Stimulated activated CD4-positive, alpha-beta T cell treated with anti-CD3 and anti-CD28 coated beads, TNF-alpha, amount 100 ng/mL, for 1 hour (primary cell): ENCODE measurements at regions not wholly inside any gene's neighbourhood (a gene's known extent, or its start where the extent isn't known, plus 50 kb on each side); places are given as distances from the start of the nearest gene placed in this dataset.

ENCODE experiments used
- DNase-seq, 3 donors: peaks; one replicate each; pipeline ENCODE4 v3.0.0-alpha.2; 2020; ENCODE audit warnings: low read depth in 3 of 3, low spot score in 1 of 3

DNA sequence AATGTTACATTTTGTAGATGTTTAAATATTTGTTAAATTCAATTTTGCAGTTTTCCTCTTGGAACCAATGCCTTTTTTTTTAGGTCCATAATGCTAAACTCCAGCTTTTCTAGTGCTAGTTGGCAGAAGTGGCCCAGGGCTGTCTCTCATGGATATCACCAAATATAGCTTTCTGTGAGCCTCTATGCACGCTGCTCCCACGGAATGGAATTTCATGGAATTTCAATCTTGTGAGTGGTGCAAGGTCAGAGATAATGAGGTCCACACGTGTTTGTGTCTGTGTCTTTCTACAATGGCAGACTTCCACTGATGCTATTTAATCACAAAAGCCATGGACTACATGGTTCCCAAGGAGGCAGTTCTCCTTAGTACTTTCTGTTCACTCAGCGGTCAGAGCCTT, 191.5 kb upstream of the PARD3B start:
- no peak for DNase-seq

GRCh38 chr2:204354442-204354856, 190.8 kb upstream of the PARD3B start:
- DNase-seq: no peak

- no peak for DNase-seq
These were observed 189.6 kb upstream of the PARD3B start for GRCh38 chr2:204355688-204356087.

GRCh38 chr2:204356151-204356641, 189.1 kb upstream of the PARD3B start:
- DNase-seq: no peak

DNA sequence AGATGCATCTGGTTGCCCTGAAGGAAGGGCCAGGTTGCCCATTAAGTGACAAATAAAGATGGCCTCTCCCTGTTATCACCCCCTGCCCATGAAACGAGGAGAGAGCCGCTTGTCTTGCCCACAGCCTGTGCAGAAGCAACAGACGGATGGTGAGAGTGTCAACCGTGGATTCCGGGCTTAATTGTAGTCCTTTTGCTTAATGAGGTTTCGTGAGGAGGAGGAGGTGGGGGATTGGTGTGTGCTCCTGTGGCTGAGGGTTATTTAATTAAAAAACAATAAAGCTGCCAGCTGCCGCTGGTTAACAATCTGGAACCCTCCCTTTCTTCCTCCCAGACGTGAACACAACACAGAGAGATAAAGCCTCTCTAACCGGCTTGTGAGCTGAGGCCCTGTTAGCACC, 188.0 kb upstream of the PARD3B start:
- no peak for DNase-seq

GRCh38 chr2:204359076-204359475, 186.2 kb upstream of the PARD3B start:
- DNase-seq: no peak

- no peak for DNase-seq
These were observed 184.9 kb upstream of the PARD3B start for GRCh38 chr2:204360218-204361007.

DNA sequence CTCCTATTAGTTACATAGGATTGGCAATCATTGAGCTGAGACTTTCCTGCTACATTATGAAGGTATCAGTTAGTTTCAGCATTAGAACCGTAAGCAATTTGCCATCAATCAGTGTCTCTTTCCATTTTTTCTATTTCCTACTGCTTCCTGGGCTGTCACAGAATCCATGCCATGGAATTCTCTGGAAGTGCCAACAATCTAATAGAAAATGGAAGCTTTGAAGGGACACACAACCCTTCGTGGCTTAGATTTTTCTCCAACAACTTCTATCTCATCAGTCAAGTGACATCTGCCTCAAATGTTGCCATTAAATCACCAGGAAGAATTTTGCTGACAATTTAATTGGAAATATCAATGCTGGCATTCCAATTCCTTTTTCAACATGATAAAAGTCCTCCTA, 183.5 kb upstream of the PARD3B start:
- DNase-seq: no peak

DNA sequence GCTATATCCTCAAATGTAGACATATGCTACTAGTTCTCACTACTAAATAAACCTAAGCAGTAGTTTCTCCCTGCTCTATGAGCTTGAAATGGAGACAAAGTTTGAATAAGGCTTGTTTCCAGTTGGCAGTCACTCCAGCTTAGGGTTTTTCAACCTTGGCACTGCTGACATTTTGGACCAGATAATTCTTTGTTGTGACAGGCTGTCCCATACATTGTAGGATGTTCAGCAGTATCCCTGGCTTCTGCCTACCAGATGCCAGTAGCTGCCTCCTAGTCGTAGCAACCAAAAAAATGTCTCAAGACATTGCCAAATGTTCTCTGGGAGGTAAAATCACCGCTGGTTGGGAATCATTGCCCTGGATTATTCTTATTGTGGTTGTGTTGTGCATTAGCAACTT, 182.7 kb upstream of the PARD3B start:
- DNase-seq: no peak

DNA sequence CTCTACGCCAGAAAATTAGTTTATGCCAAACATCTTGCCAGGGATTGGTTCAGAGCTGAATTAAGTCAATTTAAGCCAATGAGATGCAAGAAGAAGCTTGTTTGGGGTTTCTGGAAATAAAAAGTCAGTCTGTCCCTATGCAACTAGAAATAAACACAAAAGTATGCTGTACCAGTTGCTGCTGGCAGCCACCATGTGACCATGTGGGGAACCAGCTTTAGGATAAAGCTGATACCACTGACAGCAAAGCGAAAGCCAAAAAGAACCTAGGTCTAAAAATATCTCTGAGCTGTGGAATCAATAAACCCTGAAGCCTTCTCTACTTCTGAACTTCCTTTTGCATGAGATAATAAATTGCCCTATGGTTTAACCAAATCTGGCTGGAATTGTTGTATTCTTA, 181.8 kb upstream of the PARD3B start:
- no peak for DNase-seq

DNA sequence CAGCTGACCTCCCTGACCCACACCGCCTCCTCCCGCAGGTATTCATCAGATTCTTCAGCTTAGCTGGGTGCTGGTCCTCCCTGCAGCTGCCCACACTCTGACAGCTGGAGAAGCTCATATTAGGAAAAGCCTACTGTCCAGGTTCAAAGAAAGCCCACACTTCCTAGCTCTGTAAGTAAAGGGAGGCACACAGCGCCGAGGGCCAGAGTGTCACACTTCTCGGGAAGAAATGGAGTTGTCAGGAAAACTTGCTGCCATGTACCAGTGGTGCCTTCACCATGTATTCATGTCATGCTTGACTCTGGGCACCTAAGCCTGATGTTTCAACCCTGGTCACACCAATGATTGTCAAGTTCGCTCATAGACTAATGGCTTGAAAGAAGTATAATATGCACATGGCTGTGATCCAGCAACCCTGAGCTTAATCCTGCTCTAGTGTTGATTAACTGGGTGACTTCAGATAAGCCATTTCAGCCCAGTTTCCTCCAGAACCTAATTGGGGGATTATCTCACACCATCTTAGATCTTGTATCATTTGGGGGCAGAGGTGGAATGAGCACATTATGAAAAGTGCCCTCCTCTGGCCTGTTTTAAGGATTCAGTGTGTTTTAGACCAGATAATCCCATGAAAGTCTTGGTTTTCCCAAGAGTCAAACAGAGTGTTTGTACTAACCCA, 180.3 kb upstream of the PARD3B start:
- DNase-seq: no peak

DNA sequence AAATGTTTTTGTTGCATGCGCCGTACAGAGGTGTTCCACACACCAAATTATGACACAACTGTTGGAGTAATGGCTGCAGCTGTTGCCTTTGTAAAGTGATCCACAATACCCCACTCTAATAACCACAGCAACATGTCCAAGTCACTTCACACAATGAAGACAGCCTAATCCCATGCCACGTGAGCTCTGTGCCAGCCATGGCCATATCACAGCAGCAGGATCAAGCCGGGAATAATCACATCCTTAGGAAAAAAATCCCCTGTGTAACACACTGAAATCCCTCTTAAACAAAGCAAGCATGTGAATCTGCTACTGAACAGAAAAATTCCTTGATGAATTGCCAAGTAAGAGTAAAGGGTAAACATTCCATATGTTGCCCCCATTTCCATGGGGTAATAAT, 179.5 kb upstream of the PARD3B start:
- no peak for DNase-seq

GRCh38 chr2:204367466-204367865, 177.8 kb upstream of the PARD3B start:
- DNase-seq: no peak

DNA sequence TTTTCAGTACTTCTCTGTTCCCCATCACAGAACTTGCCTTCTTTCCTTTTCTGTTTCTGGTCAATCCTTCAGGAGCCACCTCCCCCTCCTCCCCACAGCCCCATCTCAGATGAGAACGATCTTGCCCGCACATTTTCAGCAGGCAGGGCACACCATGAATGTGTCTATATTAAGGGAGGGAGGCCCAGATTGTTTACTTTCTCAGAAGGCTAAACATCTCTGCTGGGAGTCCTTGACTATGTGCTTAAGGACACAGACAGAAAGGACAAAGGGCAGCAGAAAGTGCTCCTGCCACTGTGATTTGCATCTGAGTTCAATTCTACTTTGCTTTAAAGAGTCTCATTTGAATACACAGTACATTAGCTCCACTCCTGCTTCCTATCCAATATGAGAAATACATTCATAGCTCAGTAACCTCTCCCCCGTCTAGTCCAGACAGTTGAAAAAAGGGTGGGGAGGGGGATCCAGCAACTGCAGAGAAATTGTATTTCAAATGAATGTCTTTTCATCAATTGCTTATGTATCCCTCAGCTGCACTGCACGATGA, 175.0 kb upstream of the PARD3B start:
- no peak for DNase-seq

- no peak for DNase-seq
These were observed 171.3 kb upstream of the PARD3B start for GRCh38 chr2:204373942-204374341.

DNA sequence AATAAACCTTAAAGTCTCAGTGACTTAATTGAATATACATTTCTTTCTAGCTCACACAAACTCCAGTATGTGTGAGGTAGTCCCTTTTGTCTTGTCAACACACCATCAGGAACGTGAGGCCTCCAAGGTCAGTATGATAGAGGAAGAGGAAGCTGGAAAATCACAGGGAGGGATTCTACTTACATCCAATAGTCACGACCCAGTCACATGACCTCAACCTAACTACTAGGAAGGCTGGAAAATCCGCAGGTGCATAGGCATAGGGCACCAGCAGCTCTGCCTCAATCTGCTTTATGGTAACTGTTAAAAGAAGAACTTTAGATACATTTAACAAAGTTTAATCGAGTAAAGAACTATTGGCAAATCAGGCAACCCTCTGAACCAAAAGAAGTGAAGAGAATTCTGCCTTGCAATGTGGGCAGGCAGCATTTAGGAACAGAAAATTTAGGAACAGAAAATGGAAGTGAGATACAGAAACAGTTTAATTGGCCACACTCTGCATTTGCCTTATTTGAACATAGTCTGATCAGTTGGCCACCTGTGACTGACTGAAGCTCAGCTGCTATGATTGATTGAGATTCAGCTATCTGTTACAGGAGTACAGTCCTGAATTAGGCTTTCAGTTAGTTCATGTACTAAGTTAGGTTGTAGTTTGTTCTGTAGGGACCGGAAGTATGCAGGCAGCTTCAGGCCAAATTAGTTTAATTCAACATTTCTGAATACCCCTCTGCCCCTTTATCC, 165.0 kb upstream of the PARD3B start:
- DNase-seq: no peak

DNA sequence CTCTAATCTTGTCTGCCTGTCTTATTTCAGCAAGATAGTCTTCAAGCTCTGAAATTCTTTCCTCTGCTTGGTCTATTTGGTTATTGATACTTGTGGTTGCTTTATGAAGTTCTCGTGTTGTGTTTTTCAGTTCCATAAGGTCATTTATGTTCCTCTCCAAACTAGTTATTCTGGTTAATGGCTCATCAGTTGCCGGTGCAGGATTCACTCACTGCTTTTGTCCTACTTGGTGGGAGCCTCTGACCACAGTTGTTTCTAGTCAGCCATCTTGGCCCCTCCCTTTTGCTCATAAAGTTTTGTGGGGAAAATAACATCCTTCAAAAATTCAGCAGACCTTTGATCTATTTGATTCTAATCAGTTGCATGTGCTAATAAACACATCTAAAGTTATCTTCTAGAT, 158.6 kb upstream of the PARD3B start:
- DNase-seq: no peak

- DNase-seq: no peak
These were observed 156.2 kb upstream of the PARD3B start for GRCh38 chr2:204389120-204389519.

- DNase-seq: no peak
These were observed 155.4 kb upstream of the PARD3B start for GRCh38 chr2:204389856-204390255.

DNA sequence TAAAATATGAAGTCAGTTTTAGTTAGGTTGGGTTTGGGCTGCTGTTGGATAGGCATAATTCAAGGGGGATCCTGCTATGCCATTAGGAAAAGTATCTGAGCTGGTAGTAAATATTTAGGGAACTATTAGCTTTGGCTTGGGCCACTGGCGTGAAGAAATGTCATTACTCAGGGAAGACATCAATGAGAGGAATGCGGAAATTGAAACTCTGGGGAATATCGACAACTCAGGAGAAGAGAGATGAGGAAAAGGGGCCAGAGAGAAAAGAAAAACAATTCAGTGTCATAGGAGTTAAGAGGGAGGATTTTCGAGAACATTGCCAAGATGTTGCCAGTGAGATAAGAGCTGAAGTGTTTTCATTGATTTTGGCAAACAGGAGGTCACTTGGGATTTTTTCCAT, 149.7 kb upstream of the PARD3B start:
- DNase-seq: no peak

GRCh38 chr2:204401114-204401513, 144.2 kb upstream of the PARD3B start:
- DNase-seq: no peak
